AG04449 (cell line): ENCODE measurements at regions not wholly inside any gene's neighbourhood (a gene's known extent, or its start where the extent isn't known, plus 50 kb on each side); places are given as distances from the start of the nearest gene placed in this dataset.

Source experiments
- CTCF ChIA-PET: fragments of 350-600 bp; formaldehyde crosslinking; extraction: SDS; loops from one replicate; lab custom pipeline; 2021; ENCODE audit warnings: antibody characterized with exemption; lab: Yijun Ruan, JAX
- POLR2A ChIA-PET: fragments of 400-600, 350-600 bp; formaldehyde crosslinking; extraction: SDS; loops from one replicate; lab custom pipeline; 2020; ENCODE audit warnings: antibody characterized with exemption, inconsistent platforms; lab: Yijun Ruan, JAX
- DNase-seq: peaks from one replicate; pipeline ENCODE4 v3.0.0-alpha.2; 2010; ENCODE audit warnings: low read depth, low spot score
- H3K4me3 ChIP-seq: 2 replicates; pipeline ENCODE4 v1.5.1; 2011; ENCODE audit warnings: low read depth, mild to moderate bottlenecking, control low read depth, low read length
- CTCF ChIP-seq: IDR thresholded peaks from one replicate; pipeline ENCODE4 v1.5.1; 2011; ENCODE audit warnings: mild to moderate bottlenecking, moderate library complexity, low read length, control low read depth, inconsistent platforms; ENCODE audit not compliant: insufficient read depth; ENCODE audit errors: missing control alignments

GRCh38 chr2:13546131-13546530 is 829.4 kb downstream of the TRIB2 start:
- POLR2A ChIA-PET, result no interaction called here
- no peak for DNase-seq
- no peak for TF ChIP-seq CTCF
- CTCF ChIA-PET, result no interaction called here
- H3K4me3 ChIP-seq, result no peak overlapping the region

GRCh38 chr2:13550285-13551231 is 833.8 kb downstream of the TRIB2 start:
- POLR2A ChIA-PET, result no interaction called here
- no peak for TF ChIP-seq CTCF
- CTCF ChIA-PET, result no interaction called here
- no peak overlapping the region for H3K4me3 ChIP-seq
- no peak for DNase-seq

- H3K4me3 ChIP-seq, result no peak overlapping the region
- no peak for TF ChIP-seq CTCF
- CTCF ChIA-PET, result no interaction called here
- no peak for DNase-seq
- POLR2A ChIA-PET, result no interaction called here
Observed at GRCh38 chr2:13558368-13558767, 841.6 kb downstream of the TRIB2 start.

GRCh38 chr2:13560322-13560721 is 843.6 kb downstream of the TRIB2 start:
- DNase-seq, result no peak
- no peak overlapping the region for H3K4me3 ChIP-seq
- ChIA-PET POLR2A (no interaction called here), CTCF (no interaction called here)
- TF ChIP-seq CTCF, result no peak

- ChIA-PET POLR2A (no interaction called here), CTCF (no interaction called here)
- no peak for DNase-seq
- no peak for TF ChIP-seq CTCF
- no peak overlapping the region for H3K4me3 ChIP-seq
Observed at GRCh38 chr2:13572466-13572865, 855.7 kb downstream of the TRIB2 start.

- ChIA-PET CTCF (no interaction called here), POLR2A (no interaction called here)
- no peak for TF ChIP-seq CTCF
- DNase-seq, result no peak
- H3K4me3 ChIP-seq, result no peak overlapping the region
Observed at GRCh38 chr2:13574831-13575230, 858.1 kb downstream of the TRIB2 start.
